GM19467 (cell line): ENCODE measurements at regions not wholly inside any gene's neighbourhood (a gene's known extent, or its start where the extent isn't known, plus 50 kb on each side); places are given as distances from the start of the nearest gene placed in this dataset.
A peak's percentile ranks its signal among the peaks of the same experiment; 100 is the strongest.
"Not testable (repeated sequence)": the region's sequence is repeated elsewhere in the genome, so short reads cannot be mapped to it uniquely, and the experiment has no call there.

ENCODE experiments used
- ATAC-seq: cut with Tn5 transposase; IDR thresholded peaks from one replicate; pipeline ENCODE4 v1.9.1; 2021; ENCODE audit warnings: mild to moderate bottlenecking, moderate library complexity; ENCODE audit not compliant: unreplicated experiment

DNA sequence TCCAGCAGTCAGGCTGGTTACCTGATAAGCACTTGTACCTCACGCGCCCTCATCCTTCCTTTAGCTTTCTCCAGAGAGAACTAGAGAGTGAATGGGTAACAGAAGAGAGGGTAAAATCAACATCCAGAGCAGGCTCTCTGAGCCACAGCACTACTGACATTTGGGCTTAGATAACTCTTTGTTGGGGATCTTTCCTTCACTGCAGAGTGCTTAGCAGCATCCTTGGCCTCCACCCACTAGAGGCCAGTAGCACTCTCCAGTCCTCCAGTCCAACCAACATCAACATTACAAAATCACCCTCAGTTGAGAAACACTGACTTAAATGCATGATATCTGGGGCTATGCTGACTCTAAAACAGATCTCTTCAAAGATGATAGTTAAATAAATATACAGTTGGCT is 220.7 kb downstream of the TACR3 start:
- ATAC-seq = no peak

- ATAC-seq = peak; percentile 79
Measured at GRCh38 chr4:103498161-103499070, 221.4 kb downstream of the TACR3 start.

DNA sequence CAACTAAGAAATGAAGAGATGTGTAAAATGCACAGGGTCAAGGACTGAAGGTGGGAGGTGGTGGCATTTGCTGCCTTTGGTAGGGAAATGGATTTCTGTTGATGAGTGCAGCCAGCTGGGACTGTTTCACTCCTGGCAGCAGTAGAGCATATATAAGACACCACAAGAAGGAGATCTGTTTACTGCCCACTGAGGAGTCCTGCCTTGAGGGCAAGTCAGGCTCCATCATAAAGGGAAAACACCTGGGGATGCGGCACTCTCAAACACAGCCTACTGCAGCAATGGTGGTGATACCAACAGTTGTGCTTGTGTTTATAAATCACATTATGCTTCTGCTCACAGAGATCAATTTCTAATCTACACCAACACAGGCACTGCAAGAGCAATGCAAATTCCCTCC is 222.1 kb downstream of the TACR3 start:
- ATAC-seq = peak; percentile 41

DNA sequence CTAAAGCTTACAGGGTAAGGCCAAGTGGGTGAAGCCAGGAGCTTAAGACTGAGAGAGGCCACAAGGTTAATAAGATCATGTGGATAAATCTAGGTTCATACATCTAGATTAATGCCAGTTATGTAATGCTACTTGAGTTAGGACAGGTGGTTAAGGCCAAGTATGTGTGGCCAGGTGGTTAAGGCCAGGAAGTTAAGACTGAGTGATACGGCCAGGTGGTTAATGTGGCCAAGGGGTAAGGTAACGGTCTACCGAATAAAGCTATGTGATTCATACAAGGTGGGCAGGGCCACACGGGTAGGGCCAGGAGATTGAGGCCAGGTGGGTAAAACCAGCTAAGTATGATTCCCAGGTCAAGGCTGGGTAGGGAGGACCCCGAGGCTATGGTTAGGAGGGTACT is 223.0 kb downstream of the TACR3 start:
- no peak for ATAC-seq

GRCh38 chr4:103493450-103494159 is 226.2 kb downstream of the TACR3 start:
- ATAC-seq = no peak

GRCh38 chr4:103485296-103485695 is 234.5 kb downstream of the TACR3 start:
- ATAC-seq = not testable (repeated sequence)

GRCh38 chr4:103484521-103484920 is 235.3 kb downstream of the TACR3 start:
- no peak for ATAC-seq

DNA sequence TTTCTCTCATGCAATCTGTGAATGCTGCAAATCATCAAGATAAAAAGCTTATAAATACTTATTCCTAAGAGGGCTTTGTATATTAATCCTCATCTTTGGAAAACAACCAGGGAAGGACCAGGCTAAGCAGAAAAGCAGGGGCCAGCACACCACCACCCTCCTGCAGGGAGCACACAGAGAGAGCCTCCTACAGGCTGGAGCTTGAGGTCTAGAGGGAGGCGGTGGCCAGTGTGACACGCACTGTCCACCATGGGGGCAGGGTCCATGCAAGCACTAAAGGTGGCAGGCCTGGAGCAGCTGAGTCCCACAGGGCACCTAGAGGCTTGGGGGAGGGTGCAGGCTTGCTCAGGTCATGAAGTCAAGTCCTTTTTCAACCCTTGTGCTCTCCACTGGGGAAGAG is 236.9 kb downstream of the TACR3 start:
- no peak for ATAC-seq

DNA sequence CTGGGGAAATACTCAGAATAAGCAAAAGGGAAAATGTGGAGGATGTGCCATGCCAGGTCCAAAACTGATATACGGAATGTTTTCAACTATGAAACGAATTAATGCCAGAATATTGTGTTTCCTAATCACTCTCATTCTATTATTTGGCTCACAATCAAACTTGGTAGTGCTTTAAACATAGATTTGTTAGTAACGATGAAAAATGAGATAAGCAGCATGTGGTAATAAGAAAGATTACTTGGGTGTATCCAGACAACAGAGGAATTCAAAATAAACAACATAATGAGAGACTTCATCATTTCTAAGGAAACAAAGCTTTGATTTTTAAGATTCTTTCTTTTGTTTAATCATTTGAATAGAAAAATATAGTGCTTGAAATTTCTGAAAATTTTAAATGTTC is 237.3 kb downstream of the TACR3 start:
- no peak for ATAC-seq

DNA sequence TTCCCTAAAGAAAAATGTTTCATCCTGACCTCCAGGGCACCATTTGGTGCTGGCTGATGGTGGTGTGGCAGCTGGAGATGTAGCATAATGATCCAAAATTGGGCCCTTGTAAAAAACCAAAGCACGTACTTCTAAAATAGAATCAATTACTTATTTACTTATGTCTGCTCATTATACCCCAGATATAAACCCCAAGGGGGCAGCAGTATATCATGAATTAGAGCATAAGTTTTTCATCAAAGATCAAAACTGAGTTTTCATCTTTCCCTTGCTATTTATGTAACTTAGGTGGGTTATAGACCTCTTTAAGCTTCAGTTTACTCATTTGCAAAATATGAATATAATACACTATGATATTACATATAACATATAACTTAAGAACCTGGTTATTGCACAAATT is 241.1 kb downstream of the TACR3 start:
- ATAC-seq = no peak

- no peak for ATAC-seq
Measured at GRCh38 chr4:103478210-103478609, 241.6 kb downstream of the TACR3 start.

GRCh38 chr4:103457566-103457965 is 259.4 kb upstream of the CENPE start:
- no peak for ATAC-seq

DNA sequence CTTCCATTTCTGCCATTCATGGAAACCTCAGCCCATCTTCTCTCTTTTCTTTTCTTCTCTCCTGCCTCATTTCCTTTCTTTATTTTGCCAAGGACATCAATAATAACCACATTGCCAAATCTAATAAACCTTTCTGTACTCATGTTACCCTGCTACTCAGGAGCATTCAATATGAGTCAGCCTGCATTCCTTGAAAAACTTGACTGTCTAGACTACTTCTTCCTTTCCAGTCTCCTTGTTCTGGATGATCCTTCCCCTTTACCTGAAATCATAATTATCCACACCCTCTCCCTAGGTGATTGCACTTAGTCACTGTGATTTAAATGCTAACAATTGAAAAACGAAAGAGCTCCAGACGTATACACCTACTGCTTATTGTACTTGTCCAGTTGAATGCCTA is 253.2 kb upstream of the CENPE start:
- no peak for ATAC-seq

GRCh38 chr4:103450693-103451092 is 252.6 kb upstream of the CENPE start:
- no peak for ATAC-seq

DNA sequence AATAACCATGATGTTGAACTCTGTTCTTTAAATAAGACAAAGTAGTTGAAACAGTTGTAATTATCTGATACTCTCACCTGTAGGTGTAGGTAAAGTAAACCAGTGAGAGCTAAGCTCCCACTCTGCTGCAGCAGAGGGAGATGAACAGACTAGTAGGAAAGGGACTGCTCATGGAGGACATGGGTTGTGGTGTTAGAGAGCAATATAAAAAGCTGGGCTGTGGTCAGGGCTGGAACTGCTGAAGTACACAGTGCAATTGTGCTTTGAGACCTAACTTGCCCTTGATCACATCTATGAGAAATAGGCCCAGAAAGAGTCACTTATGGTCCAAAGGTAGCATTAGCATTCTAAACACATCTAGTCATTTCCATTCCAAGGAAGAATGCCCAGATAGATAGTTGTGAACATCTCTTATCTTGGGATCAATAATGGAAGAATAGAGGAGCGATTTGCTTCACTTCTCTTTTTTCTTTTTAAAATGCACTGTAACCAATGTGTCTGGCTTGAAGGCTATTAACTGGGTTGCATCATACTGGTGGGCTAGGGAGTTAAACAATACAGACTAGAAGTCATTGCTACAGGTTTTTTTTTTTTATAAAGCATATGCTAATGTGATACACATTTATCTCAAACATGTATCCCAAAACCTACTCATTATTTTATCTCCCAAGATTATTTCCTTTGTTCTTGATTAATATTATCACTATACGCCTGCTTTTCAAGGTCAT is 251.3 kb upstream of the CENPE start:
- ATAC-seq = no peak

- no peak for ATAC-seq
Measured at GRCh38 chr4:103445377-103445776, 247.2 kb upstream of the CENPE start.

- no peak for ATAC-seq
Measured at GRCh38 chr4:103443324-103443723, 245.2 kb upstream of the CENPE start.

DNA sequence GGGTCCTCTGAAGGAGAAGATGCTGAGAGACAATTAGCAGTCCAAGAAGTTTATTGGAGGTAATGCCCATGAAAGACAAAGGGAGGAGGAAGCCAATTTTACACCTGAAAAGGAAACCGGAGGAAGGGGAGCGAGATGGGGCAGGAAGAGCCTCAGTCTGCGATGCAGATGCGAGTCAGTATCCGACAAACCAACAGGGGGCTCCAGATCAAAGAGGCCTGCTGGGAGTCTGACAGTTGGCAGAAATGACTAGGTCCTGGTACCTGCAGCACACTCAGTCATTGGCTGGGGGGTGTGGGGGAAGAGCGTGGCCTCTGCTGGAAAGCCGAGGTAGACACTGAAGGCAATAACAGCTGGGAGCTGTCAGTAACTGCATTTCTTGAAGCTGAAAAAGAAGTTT is 231.1 kb upstream of the CENPE start:
- peak; percentile 73 for ATAC-seq

DNA sequence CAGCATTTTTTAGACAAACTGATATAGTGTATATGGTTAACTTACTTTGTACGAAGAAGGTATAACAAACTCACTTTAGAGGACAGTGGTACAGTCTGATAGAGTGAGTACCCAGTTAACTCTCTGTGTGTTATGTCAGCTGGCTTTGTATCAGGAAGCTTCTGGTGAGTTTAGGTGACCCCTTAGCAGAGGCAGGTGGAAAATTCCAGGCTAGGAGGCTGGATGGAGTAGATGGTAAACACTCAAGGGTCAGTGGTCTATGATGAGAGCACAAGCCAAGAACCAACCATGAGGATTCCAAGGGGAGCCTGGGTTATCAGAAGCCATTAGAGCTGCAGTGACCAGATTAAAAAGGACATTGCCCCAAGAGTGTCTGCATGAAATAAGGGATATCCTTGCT is 227.3 kb upstream of the CENPE start:
- no peak for ATAC-seq

- ATAC-seq = no peak
Measured at GRCh38 chr4:103424853-103425252, 226.7 kb upstream of the CENPE start.

- no peak for ATAC-seq
Measured at GRCh38 chr4:103423261-103423660, 225.1 kb upstream of the CENPE start.
